Uterus (tissue), 3 donors: ENCODE measurements at regions not wholly inside any gene's neighbourhood (a gene's known extent, or its start where the extent isn't known, plus 50 kb on each side); places are given as distances from the start of the nearest gene placed in this dataset.

Source experiments
- DNase-seq, 2 donors: peaks; one replicate each; pipeline ENCODE4 v3.0.0-alpha.2; 2019 to 2020
- H3K27ac ChIP-seq, 2 donors: fragments of 200-600 bp; sonication (generic); 1 replicate in 1 of 2; 2 replicates in 1 of 2; pipeline ENCODE4 v1.5.1; 2016 to 2018
- H3K27me3 ChIP-seq, 2 donors: fragments of 200-600 bp; sonication (generic); one replicate each; pipeline ENCODE4 v1.5.1; 2018 to 2019; ENCODE audit warnings: control low read depth in 1 of 2
- H3K36me3 ChIP-seq, 2 donors: fragments of 200-600 bp; sonication (generic); one replicate each; pipeline ENCODE4 v1.5.1; 2019; ENCODE audit warnings: control low read depth in 1 of 2
- H3K4me1 ChIP-seq, 2 donors: fragments of 200-600 bp; sonication (generic); one replicate each; pipeline ENCODE4 v1.5.1; 2018 to 2019; ENCODE audit warnings: control low read depth in 1 of 2
- H3K4me3 ChIP-seq, 2 donors: fragments of 200-600 bp; sonication (generic); 1 replicate in 1 of 2; 2 replicates in 1 of 2; pipeline ENCODE4 v1.5.1; 2018 to 2019; ENCODE audit warnings: mild to moderate bottlenecking in 1 of 2
- H3K9me3 ChIP-seq, 2 donors: fragments of 200-600 bp; sonication (generic); one replicate each; pipeline ENCODE4 v1.5.1; 2019; ENCODE audit warnings: control low read depth in 1 of 2
- POLR2A ChIP-seq, 2 donors: fragments of 450-650 bp; IDR thresholded peaks; one replicate each; pipeline ENCODE4 v1.6.1; 2016; ENCODE audit warnings: antibody characterized with exemption in 2 of 2, mild to moderate bottlenecking in 1 of 2, moderate library complexity in 1 of 2
- intact Hi-C: fragments of 100-400 bp; cut with DNase I; formaldehyde crosslinking; loops from one replicate; pipeline ENCODE4 v1.15.1; 2023; ENCODE audit warnings: low total_unique reads
- TF ChIP-seq, protein P1 (sequence below), 4 experiments: fragments of 200-600 bp in 2 of 4; fragments of 450-650 bp in 2 of 4; sonication (generic) in 2 of 4; IDR thresholded peaks; one replicate each; pipeline ENCODE4 v1.5.1; 2016 to 2019; ENCODE audit warnings: antibody characterized with exemption in 4 of 4, mild to moderate bottlenecking in 2 of 4, moderate library complexity in 1 of 4
- donor health status: DM: yes; HTN: yes; CAD: no.

GRCh38 chr5:107099506-107099905, 571.2 kb downstream of the EFNA5 start:
- H3K36me3 ChIP-seq, result no peaks in the 10 kb centered on the region
- intact Hi-C loops, result no loop called here
- DNase-seq, result no peak
- no peak overlapping the region for H3K4me3 ChIP-seq
- TF ChIP-seq, protein P1, sequence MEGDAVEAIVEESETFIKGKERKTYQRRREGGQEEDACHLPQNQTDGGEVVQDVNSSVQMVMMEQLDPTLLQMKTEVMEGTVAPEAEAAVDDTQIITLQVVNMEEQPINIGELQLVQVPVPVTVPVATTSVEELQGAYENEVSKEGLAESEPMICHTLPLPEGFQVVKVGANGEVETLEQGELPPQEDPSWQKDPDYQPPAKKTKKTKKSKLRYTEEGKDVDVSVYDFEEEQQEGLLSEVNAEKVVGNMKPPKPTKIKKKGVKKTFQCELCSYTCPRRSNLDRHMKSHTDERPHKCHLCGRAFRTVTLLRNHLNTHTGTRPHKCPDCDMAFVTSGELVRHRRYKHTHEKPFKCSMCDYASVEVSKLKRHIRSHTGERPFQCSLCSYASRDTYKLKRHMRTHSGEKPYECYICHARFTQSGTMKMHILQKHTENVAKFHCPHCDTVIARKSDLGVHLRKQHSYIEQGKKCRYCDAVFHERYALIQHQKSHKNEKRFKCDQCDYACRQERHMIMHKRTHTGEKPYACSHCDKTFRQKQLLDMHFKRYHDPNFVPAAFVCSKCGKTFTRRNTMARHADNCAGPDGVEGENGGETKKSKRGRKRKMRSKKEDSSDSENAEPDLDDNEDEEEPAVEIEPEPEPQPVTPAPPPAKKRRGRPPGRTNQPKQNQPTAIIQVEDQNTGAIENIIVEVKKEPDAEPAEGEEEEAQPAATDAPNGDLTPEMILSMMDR (IDR thresholded peaks at IDR 0.05), result no peak
- TF ChIP-seq POLR2A (IDR thresholded peaks at IDR 0.05), result no peak
- H3K9me3 ChIP-seq, result peaks cover 0 to 3% of the 10 kb centered on the region in 2 donors
- H3K4me1 ChIP-seq, result no peaks in the 10 kb centered on the region
- H3K27ac ChIP-seq, result no peak overlapping the region
- H3K27me3 ChIP-seq, result no peaks in the 10 kb centered on the region

- no peak for DNase-seq
- Histone ChIP-seq H3K4me1 (no peaks in the 10 kb centered on the region), H3K36me3 (no peaks in the 10 kb centered on the region), H3K4me3 (no peak overlapping the region), H3K27me3 (no peaks in the 10 kb centered on the region), H3K27ac (no peak overlapping the region), H3K9me3 (peaks cover 0 to 3% of the 10 kb centered on the region in 2 donors)
- intact Hi-C loops, result no loop called here
- TF ChIP-seq, protein P1 (IDR thresholded peaks at IDR 0.05), result no peak
- no peak for TF ChIP-seq POLR2A (IDR thresholded peaks at IDR 0.05)
Observed at GRCh38 chr5:107092695-107093094, 578.0 kb downstream of the EFNA5 start.

DNA sequence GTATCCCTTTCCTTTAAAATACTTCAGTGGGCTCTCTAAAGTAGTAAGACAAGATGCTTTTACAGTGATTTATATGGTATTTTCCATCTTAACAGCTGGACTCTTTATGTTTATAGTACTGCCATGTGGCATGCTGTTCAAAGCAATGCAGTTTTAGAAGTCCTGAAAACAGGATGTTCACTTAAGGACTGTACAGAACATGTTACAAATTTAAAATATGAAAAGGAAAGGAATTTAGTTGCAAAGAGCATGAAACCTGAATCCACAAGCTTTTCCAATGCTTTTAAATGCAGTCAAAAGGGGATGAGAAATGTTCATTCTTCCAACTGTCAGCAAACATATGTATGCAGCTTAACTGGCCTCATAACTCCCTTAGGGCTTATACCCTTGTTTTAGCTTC, 580.2 kb downstream of the EFNA5 start:
- Histone ChIP-seq H3K27me3 (no peaks in the 10 kb centered on the region), H3K9me3 (peaks cover 0 to 1% of the 10 kb centered on the region in 2 donors), H3K4me3 (no peak overlapping the region), H3K4me1 (no peaks in the 10 kb centered on the region), H3K27ac (no peak overlapping the region), H3K36me3 (no peaks in the 10 kb centered on the region)
- intact Hi-C loops, result no loop called here
- TF ChIP-seq, protein P1 (IDR thresholded peaks at IDR 0.05), result no peak
- no peak for TF ChIP-seq POLR2A (IDR thresholded peaks at IDR 0.05)
- DNase-seq, result no peak

GRCh38 chr5:107088907-107089306, 581.8 kb downstream of the EFNA5 start:
- no peaks in the 10 kb centered on the region for H3K27me3 ChIP-seq
- intact Hi-C loops, result no loop called here
- TF ChIP-seq POLR2A (IDR thresholded peaks at IDR 0.05), result no peak
- TF ChIP-seq, protein P1 (IDR thresholded peaks at IDR 0.05), result no peak
- H3K4me1 ChIP-seq, result no peaks in the 10 kb centered on the region
- no peaks in the 10 kb centered on the region for H3K36me3 ChIP-seq
- no peaks in the 10 kb centered on the region for H3K9me3 ChIP-seq
- DNase-seq, result no peak
- no peak overlapping the region for H3K27ac ChIP-seq
- no peak overlapping the region for H3K4me3 ChIP-seq

- intact Hi-C loops, result no loop called here
- Histone ChIP-seq H3K4me1 (no peaks in the 10 kb centered on the region), H3K27me3 (no peaks in the 10 kb centered on the region), H3K4me3 (no peak overlapping the region), H3K36me3 (no peaks in the 10 kb centered on the region), H3K27ac (no peak overlapping the region), H3K9me3 (no peaks in the 10 kb centered on the region)
- TF ChIP-seq, protein P1 (IDR thresholded peaks at IDR 0.05), result no peak
- no peak for TF ChIP-seq POLR2A (IDR thresholded peaks at IDR 0.05)
- DNase-seq, result no peak
Observed at GRCh38 chr5:107085572-107085971, 585.2 kb downstream of the EFNA5 start.
